Nephron (organoid): ENCODE measurements at regions not wholly inside any gene's neighbourhood (a gene's known extent, or its start where the extent isn't known, plus 50 kb on each side); places are given as distances from the start of the nearest gene placed in this dataset.
A peak's percentile ranks its signal among the peaks of the same experiment; 100 is the strongest.

Source experiments
- H3K27ac Mint-ChIP-seq, 3 experiments: 2 replicates each; pipeline ENCODE4 v1.8.0; 2020; ENCODE audit warnings: mixed read lengths in 3 of 3, mild to moderate bottlenecking in 2 of 3, moderate library complexity in 1 of 3
- H3K27me3 Mint-ChIP-seq: 2 replicates; pipeline ENCODE4 v1.8.0; 2021; ENCODE audit warnings: low read depth, mild to moderate bottlenecking, moderate library complexity, mixed read lengths
- H3K36me3 Mint-ChIP-seq: 2 replicates; pipeline ENCODE4 v1.8.0; 2020; ENCODE audit warnings: low read depth, mixed read lengths
- H3K4me1 Mint-ChIP-seq: 2 replicates; pipeline ENCODE4 v1.8.0; 2020; ENCODE audit warnings: mixed read lengths
- H3K4me3 Mint-ChIP-seq, 3 experiments: 2 replicates each; pipeline ENCODE4 v1.8.0; 2020; ENCODE audit warnings: mild to moderate bottlenecking in 3 of 3, mixed read lengths in 3 of 3, moderate library complexity in 2 of 3
- H3K9me3 Mint-ChIP-seq: 2 replicates; pipeline ENCODE4 v1.8.0; 2020; ENCODE audit warnings: mixed read lengths
- TF ChIP-seq, protein P1 (sequence below), 3 experiments: fragments of 200-600 bp; sonication (generic); IDR thresholded peaks; one replicate each; pipeline ENCODE4 v1.5.0; 2021; ENCODE audit warnings: antibody characterized with exemption in 3 of 3; ENCODE audit not compliant: unreplicated experiment in 3 of 3

DNA sequence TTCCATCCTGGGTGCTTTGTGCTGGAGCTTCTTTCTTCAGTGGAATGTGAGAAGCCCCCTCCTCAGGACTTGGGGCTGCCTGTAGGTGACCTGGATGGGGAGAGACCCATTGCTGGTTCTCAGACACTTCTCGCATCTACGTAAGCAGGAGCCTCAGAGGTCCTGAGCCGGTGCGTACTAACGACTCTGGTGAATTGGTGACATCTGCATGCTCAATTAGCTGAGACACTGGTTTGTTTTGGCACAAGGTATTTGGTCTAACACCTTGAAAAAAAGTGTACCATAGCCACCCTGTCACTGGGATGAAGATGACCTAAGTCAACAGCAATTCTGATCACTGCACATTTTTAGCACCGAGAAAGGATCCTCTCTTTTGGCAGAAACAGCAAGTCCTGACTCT lies 57.7 kb downstream of the LRRC30 start:
- TF ChIP-seq, protein P1, sequence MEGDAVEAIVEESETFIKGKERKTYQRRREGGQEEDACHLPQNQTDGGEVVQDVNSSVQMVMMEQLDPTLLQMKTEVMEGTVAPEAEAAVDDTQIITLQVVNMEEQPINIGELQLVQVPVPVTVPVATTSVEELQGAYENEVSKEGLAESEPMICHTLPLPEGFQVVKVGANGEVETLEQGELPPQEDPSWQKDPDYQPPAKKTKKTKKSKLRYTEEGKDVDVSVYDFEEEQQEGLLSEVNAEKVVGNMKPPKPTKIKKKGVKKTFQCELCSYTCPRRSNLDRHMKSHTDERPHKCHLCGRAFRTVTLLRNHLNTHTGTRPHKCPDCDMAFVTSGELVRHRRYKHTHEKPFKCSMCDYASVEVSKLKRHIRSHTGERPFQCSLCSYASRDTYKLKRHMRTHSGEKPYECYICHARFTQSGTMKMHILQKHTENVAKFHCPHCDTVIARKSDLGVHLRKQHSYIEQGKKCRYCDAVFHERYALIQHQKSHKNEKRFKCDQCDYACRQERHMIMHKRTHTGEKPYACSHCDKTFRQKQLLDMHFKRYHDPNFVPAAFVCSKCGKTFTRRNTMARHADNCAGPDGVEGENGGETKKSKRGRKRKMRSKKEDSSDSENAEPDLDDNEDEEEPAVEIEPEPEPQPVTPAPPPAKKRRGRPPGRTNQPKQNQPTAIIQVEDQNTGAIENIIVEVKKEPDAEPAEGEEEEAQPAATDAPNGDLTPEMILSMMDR (IDR thresholded peaks at IDR 0.05; ENCODE audit: unreplicated experiment in 3 of 3), result no peak
- no peak overlapping the region for H3K4me3 Mint-ChIP-seq
- peaks cover 20% of the 10 kb centered on the region for H3K4me1 Mint-ChIP-seq
- peaks cover 16% of the 10 kb centered on the region for H3K27me3 Mint-ChIP-seq
- no peak overlapping the region for H3K27ac Mint-ChIP-seq
- H3K9me3 Mint-ChIP-seq, result peaks cover 17% of the 10 kb centered on the region
- H3K36me3 Mint-ChIP-seq, result no peaks in the 10 kb centered on the region

DNA sequence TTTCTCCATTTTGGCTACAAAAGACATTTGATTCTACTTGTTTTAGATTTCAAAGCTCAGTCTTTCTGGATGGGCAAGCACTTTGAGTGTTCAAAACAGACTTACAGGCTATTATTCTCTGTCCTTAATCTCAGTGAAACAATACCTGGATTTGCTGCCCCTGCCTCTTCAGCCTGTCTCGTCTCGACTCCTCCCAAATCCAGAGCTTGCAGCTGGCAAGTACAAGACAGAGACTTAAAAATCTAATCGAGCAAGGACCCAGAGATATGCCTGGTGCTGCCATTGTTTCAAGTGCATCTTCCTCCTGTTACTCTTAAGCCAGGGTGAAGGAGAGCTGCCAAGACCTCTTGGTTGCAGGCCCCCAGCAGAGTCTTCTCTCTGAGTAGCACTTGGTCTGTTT lies 59.2 kb downstream of the LRRC30 start:
- Mint-ChIP-seq H3K36me3 (no peaks in the 10 kb centered on the region), H3K4me1 (peaks cover 20% of the 10 kb centered on the region), H3K4me3 (no peak overlapping the region), H3K27ac (no peak overlapping the region), H3K9me3 (peaks cover 25% of the 10 kb centered on the region), H3K27me3 (peaks cover 16% of the 10 kb centered on the region)
- TF ChIP-seq, protein P1 (IDR thresholded peaks at IDR 0.05; ENCODE audit: unreplicated experiment in 3 of 3), result no peak

DNA sequence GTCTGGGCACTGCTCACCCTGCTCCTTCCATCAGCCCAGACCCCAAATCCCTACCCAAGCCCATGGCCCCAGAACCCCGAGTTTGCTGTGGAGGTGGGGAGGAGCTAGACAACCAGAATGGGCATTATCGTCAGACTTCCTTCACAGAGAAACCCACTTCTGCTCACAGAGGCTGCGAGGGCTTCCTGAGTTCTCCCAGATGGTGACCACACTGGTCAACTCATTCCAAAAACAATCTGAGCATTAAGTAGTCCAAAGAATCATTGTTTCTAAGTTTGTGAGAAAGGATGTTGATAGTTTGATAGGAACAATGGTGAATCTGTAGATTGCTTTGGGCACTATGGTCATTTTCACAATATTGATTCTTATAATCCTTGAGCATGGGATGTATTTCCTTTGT lies 60.2 kb downstream of the LRRC30 start:
- TF ChIP-seq, protein P1 (IDR thresholded peaks at IDR 0.05; ENCODE audit: unreplicated experiment in 3 of 3), result no peak

DNA sequence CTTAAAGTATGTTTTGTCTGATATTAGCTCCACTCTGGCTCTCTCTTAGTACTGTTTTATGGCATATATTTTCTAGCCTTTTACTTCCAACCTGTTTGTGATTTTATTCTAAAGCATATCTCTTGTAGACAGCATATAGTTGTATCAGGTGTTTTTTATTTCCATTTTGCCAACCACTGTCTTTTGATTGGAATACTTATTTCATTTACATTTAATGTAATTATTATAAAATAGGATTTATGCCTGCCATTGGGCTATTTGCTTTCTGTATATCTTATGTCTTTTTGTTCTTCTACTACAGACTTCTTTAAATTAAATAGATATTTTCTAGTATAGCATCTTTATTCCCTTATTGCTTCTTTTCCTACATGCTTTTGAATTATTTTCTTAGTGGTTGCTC lies 67.3 kb downstream of the LRRC30 start:
- Mint-ChIP-seq H3K27ac (no peak overlapping the region), H3K4me3 (no peak overlapping the region), H3K9me3 (peaks cover 52% of the 10 kb centered on the region), H3K36me3 (peaks cover 13% of the 10 kb centered on the region), H3K27me3 (no peaks in the 10 kb centered on the region), H3K4me1 (peaks cover 5% of the 10 kb centered on the region)
- TF ChIP-seq, protein P1 (IDR thresholded peaks at IDR 0.05; ENCODE audit: unreplicated experiment in 3 of 3), result no peak

More for the DNA sequence above, 60.2 kb downstream of the LRRC30 start:
- peaks cover 3% of the 10 kb centered on the region for H3K36me3 Mint-ChIP-seq
- peaks cover 11% of the 10 kb centered on the region for H3K27me3 Mint-ChIP-seq
- peak overlapping the region in 1 of 3 experiments; percentile 52 for H3K27ac Mint-ChIP-seq
- no peak overlapping the region for H3K4me3 Mint-ChIP-seq
- peaks cover 30% of the 10 kb centered on the region for H3K9me3 Mint-ChIP-seq
- H3K4me1 Mint-ChIP-seq, result peaks cover 20% of the 10 kb centered on the region

DNA sequence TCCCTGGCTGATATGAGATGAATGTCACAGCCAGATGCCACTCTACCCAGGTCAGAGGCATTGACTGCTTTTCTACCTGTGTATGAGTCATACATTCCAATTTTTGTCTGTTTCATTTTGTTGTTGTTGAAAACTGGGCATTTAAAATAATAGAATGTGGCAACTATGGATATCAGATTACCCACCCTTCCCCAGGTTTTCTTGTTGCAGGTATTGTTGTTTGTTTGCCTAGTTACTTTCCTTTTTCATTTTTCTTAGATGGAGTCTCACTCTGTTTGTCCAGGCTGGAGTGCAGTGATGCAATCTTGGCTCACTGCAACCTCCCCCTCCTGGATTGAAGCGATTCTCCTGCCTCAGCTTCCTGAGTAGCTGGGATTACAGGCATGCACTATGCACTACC lies 70.2 kb downstream of the LRRC30 start:
- Mint-ChIP-seq H3K27me3 (peaks cover 8% of the 10 kb centered on the region), H3K4me3 (no peak overlapping the region), H3K4me1 (peaks cover 27% of the 10 kb centered on the region), H3K27ac (no peak overlapping the region), H3K9me3 (peaks cover 41% of the 10 kb centered on the region), H3K36me3 (peaks cover 10% of the 10 kb centered on the region)
- TF ChIP-seq, protein P1 (IDR thresholded peaks at IDR 0.05; ENCODE audit: unreplicated experiment in 3 of 3), result no peak

DNA sequence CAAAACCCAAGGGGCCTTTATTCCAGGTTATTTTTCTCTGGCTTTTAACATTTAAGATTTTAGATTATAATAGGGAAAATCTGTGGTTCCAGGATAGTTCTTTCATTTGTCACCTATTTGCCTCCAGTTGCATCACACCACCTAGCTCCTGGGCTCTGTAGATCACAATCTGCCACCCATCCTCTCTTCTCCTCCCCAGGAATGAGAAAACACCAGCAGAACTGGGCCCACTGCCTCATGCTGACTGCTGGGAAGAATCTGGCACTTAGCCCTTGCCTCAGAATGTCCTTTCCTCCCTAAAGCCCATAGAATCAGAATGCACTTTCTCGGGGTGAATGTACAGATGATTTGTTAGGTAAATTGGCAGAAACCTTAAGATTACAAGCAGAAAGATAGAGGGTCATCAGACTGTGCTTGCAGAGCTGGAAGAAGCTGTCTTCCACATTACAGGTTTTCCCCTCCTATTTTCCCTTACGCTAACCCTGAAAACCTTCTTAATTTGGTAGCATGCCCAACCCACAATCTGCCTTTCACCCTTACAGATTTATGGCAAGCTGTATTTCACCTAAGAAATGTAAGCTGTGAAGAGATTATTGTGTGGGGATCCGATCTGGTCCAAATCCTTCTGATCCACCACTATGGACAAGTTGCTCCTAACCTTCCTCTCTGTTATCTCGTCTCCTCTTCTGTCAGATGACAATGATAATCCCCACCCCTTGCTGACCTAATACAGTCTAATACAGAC lies 72.6 kb downstream of the LRRC30 start:
- Mint-ChIP-seq H3K36me3 (peaks cover 6% of the 10 kb centered on the region), H3K4me3 (peak overlapping the region in 1 of 3 experiments; percentile 0), H3K9me3 (peaks cover 32% of the 10 kb centered on the region), H3K27me3 (peaks cover 10% of the 10 kb centered on the region), H3K27ac (peak overlapping the region in 2 of 3 experiments; percentile 21 to 48), H3K4me1 (peaks cover 40% of the 10 kb centered on the region)
- TF ChIP-seq, protein P1 (IDR thresholded peaks at IDR 0.05; ENCODE audit: unreplicated experiment in 3 of 3), result no peak
